ENCODE measurements at regions not wholly inside any gene's neighbourhood (a gene's known extent, or its start where the extent isn't known, plus 50 kb on each side); places are given as distances from the start of the nearest gene placed in this dataset.
"Not testable (repeated sequence)": the region's sequence is repeated elsewhere in the genome, so short reads cannot be mapped to it uniquely, and the experiment has no call there.

- no peak overlapping the region for H3K4me3 Mint-ChIP-seq
- H3K36me3 Mint-ChIP-seq, result no peaks in the 10 kb centered on the region
- no peaks in the 10 kb centered on the region for H3K4me1 Mint-ChIP-seq
- no peaks in the 10 kb centered on the region for H3K27me3 Mint-ChIP-seq
- CTCF ChIA-PET, result no interaction called here
- H3K27ac Mint-ChIP-seq, result no peak overlapping the region
- no peak for DNase-seq
- H3K9me3 Mint-ChIP-seq, result peaks cover 5% of the 10 kb centered on the region
Measured at GRCh38 chr10:64873088-64873487, 1351.9 kb downstream of the REEP3 start.

DNA sequence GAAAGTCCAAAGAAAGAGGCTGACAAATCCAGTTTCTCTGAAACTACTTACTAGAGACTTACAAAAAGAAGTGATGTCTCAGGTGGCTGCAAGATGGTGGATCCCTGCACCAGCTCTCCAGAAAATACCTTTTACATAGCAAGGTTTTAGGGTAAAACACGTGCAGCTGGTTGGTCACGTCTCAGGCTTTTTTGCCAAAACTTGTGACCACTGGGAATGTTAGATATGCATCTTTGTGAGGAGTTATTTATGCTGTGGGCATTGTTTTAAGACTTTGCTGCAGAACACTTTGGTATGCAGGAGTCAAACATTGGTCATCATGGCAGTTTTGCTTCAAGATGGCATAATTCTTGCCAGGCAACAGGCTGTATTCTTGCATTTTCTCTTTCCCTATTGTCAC is 1352.8 kb downstream of the REEP3 start:
- Mint-ChIP-seq H3K27ac (no peak overlapping the region), H3K36me3 (no peaks in the 10 kb centered on the region), H3K9me3 (peaks cover 5% of the 10 kb centered on the region), H3K4me1 (no peaks in the 10 kb centered on the region), H3K4me3 (no peak overlapping the region), H3K27me3 (no peaks in the 10 kb centered on the region)
- CTCF ChIA-PET, result no interaction called here
- DNase-seq, result no peak

DNA sequence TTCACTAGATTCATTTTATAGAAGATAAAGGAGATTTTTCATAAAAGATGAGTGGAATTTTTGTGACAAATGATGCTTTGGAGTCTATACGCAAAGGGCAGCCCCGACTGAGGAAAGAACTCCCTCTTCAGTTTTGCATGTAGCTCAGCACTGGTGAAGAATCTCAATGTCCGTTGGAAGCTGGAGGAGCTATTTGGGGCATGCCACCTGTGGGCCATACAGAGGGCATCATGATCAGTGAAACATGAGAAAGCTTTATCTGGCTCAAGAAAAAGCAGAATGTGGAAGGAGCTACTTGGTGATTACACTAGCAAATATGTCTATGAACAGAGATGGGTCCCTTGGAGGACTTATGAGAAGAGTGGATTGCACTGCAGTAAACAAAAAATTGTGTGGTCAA is 1359.3 kb downstream of the REEP3 start:
- no peak overlapping the region for H3K4me3 Mint-ChIP-seq
- DNase-seq, result no peak
- H3K27me3 Mint-ChIP-seq, result no peaks in the 10 kb centered on the region
- H3K9me3 Mint-ChIP-seq, result peaks cover 12% of the 10 kb centered on the region
- no peaks in the 10 kb centered on the region for H3K36me3 Mint-ChIP-seq
- no peaks in the 10 kb centered on the region for H3K4me1 Mint-ChIP-seq
- CTCF ChIA-PET, result no interaction called here
- no peak overlapping the region for H3K27ac Mint-ChIP-seq

GRCh38 chr10:64881257-64881656 is 1360.1 kb downstream of the REEP3 start:
- no peak for DNase-seq
- Mint-ChIP-seq H3K9me3 (peaks cover 12% of the 10 kb centered on the region), H3K27ac (no peak overlapping the region), H3K36me3 (no peaks in the 10 kb centered on the region), H3K4me3 (no peak overlapping the region), H3K4me1 (no peaks in the 10 kb centered on the region), H3K27me3 (no peaks in the 10 kb centered on the region)
- CTCF ChIA-PET, result no interaction called here

- Mint-ChIP-seq H3K4me3 (no peak overlapping the region), H3K4me1 (no peaks in the 10 kb centered on the region), H3K9me3 (peaks cover 18% of the 10 kb centered on the region), H3K36me3 (no peaks in the 10 kb centered on the region), H3K27ac (no peak overlapping the region), H3K27me3 (no peaks in the 10 kb centered on the region)
- no peak for DNase-seq
- CTCF ChIA-PET, result no interaction called here
Measured at GRCh38 chr10:64896582-64896981, 1375.4 kb downstream of the REEP3 start.

GRCh38 chr10:64906311-64906710 is 1385.1 kb downstream of the REEP3 start:
- H3K4me1 Mint-ChIP-seq, H3K36me3 Mint-ChIP-seq, H3K27ac Mint-ChIP-seq, CTCF ChIA-PET, H3K9me3 Mint-ChIP-seq, DNase-seq, H3K27me3 Mint-ChIP-seq, H3K4me3 Mint-ChIP-seq: not testable (repeated sequence)

GRCh38 chr10:64924306-64924705 is 1403.1 kb downstream of the REEP3 start:
- H3K36me3 Mint-ChIP-seq, H3K27ac Mint-ChIP-seq, H3K27me3 Mint-ChIP-seq, DNase-seq, H3K4me3 Mint-ChIP-seq, H3K4me1 Mint-ChIP-seq, CTCF ChIA-PET: not testable (repeated sequence)
- peaks cover 15% of the 10 kb centered on the region for H3K9me3 Mint-ChIP-seq

GRCh38 chr10:64952042-64952441 is 1430.8 kb downstream of the REEP3 start:
- no peaks in the 10 kb centered on the region for H3K36me3 Mint-ChIP-seq

DNA sequence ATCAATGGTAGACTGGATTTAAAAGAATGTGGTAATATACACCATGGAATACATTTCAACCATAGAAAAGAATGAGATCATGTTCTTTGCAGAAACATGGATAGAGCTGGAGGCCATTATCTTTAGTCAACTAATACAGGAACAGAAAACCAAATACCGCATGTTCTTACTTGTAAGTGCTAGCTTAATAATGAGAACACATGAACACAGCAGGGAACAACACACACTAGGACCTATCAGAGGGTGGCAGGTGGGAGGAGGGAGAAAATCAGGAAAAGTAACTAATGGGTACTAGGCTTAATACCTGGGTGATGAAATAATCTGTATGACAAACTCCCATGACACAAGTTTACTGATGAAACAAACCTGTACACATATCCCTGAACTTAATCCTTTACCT is 1435.2 kb downstream of the REEP3 start:
- Mint-ChIP-seq H3K4me1 (no peaks in the 10 kb centered on the region), H3K27ac (no peak overlapping the region), H3K36me3 (no peaks in the 10 kb centered on the region), H3K27me3 (no peaks in the 10 kb centered on the region), H3K9me3 (peaks cover 16% of the 10 kb centered on the region), H3K4me3 (no peak overlapping the region)
- CTCF ChIA-PET, result no interaction called here
- DNase-seq, result no peak

More at GRCh38 chr10:64952042-64952441, 1430.8 kb downstream of the REEP3 start:
- DNase-seq, result no peak
- CTCF ChIA-PET, result no interaction called here
- H3K9me3 Mint-ChIP-seq, result peaks cover 34% of the 10 kb centered on the region
- no peak overlapping the region for H3K27ac Mint-ChIP-seq
- H3K4me1 Mint-ChIP-seq, result no peaks in the 10 kb centered on the region
- H3K4me3 Mint-ChIP-seq, result no peak overlapping the region
- no peaks in the 10 kb centered on the region for H3K27me3 Mint-ChIP-seq

DNA sequence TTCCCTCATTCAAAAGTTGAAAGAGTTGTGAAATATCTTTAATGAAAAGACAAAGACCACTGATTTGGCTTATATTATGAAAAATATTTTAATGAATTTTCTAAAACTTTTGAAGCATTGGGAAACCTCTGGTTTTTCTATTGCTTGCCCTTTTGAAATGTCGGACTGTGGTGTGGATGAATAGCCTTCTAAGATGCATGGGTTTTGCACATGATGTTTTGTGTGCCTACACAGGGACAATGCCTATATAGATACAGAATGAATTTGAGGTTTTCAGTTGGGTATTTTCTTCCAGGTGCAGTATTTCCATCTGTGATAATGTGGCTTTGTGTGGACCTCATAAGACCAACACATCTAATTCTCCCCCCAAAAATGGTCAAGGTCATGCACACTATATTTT is 1437.9 kb downstream of the REEP3 start:
- no peaks in the 10 kb centered on the region for H3K4me1 Mint-ChIP-seq

DNA sequence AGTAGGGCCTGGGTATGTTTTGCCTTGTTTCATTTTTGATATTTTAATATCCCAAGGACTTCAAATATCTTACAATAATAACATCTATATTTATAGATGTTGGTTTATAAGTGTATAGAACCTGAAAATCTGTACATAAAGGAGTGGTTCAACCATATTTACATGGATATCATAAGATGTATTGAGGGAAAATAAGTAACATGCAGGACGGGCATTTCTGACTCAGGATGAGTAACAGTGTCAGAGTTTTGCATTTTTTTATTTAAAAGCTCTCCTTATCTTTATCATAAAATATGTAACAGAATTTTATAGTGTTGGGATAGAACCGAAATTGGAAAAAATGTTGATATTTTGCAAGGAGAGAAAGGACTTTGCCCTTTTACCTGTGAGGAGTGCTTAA is 1438.7 kb downstream of the REEP3 start:
- no peaks in the 10 kb centered on the region for H3K27me3 Mint-ChIP-seq

More for the DNA sequence above, 1437.9 kb downstream of the REEP3 start:
- no peak for DNase-seq
- Mint-ChIP-seq H3K4me3 (no peak overlapping the region), H3K9me3 (peaks cover 5% of the 10 kb centered on the region), H3K36me3 (no peaks in the 10 kb centered on the region), H3K27ac (no peak overlapping the region), H3K27me3 (no peaks in the 10 kb centered on the region)
- CTCF ChIA-PET, result no interaction called here

DNA sequence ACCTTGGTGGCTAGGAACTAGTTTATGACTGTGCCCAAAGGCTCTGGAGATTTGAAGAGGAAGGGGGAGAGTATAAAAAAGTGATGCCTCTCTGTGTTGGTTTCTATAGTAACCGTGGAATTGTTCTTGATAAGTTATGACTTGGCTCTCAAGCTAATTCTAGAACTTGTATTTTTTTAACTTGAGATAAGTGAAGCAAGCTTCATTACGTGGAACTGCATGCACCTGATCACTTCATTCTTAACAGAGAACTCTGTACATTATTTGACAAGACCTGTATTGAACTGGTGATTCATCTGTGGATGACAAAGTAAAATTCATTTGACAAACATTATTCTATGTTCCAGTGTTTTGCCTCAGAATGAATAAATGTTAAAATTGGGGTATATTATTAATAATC is 1452.2 kb downstream of the REEP3 start:
- Mint-ChIP-seq H3K27me3 (no peaks in the 10 kb centered on the region), H3K9me3 (no peaks in the 10 kb centered on the region), H3K4me3 (no peak overlapping the region), H3K36me3 (no peaks in the 10 kb centered on the region), H3K4me1 (no peaks in the 10 kb centered on the region), H3K27ac (no peak overlapping the region)
- CTCF ChIA-PET, result no interaction called here
- DNase-seq, result no peak

More for the DNA sequence above, 1438.7 kb downstream of the REEP3 start:
- H3K9me3 Mint-ChIP-seq, result peaks cover 6% of the 10 kb centered on the region
- H3K36me3 Mint-ChIP-seq, result no peaks in the 10 kb centered on the region
- H3K27ac Mint-ChIP-seq, result no peak overlapping the region
- no peak overlapping the region for H3K4me3 Mint-ChIP-seq
- no peaks in the 10 kb centered on the region for H3K4me1 Mint-ChIP-seq
- CTCF ChIA-PET, result no interaction called here
- no peak for DNase-seq

GRCh38 chr10:64976150-64976549 is 1454.9 kb downstream of the REEP3 start:
- H3K36me3 Mint-ChIP-seq, result no peaks in the 10 kb centered on the region
- no peaks in the 10 kb centered on the region for H3K4me1 Mint-ChIP-seq
- H3K27ac Mint-ChIP-seq, result no peak overlapping the region
- no peaks in the 10 kb centered on the region for H3K27me3 Mint-ChIP-seq
- CTCF ChIA-PET, result no interaction called here
- H3K9me3 Mint-ChIP-seq, result peaks cover 3% of the 10 kb centered on the region
- no peak overlapping the region for H3K4me3 Mint-ChIP-seq
- DNase-seq, result no peak

- no peak for DNase-seq
- Mint-ChIP-seq H3K27ac (no peak overlapping the region), H3K4me1 (no peaks in the 10 kb centered on the region), H3K9me3 (peaks cover 3% of the 10 kb centered on the region), H3K4me3 (no peak overlapping the region), H3K36me3 (no peaks in the 10 kb centered on the region), H3K27me3 (no peaks in the 10 kb centered on the region)
- CTCF ChIA-PET, result no interaction called here
Measured at GRCh38 chr10:64977915-64978314, 1456.7 kb downstream of the REEP3 start.

DNA sequence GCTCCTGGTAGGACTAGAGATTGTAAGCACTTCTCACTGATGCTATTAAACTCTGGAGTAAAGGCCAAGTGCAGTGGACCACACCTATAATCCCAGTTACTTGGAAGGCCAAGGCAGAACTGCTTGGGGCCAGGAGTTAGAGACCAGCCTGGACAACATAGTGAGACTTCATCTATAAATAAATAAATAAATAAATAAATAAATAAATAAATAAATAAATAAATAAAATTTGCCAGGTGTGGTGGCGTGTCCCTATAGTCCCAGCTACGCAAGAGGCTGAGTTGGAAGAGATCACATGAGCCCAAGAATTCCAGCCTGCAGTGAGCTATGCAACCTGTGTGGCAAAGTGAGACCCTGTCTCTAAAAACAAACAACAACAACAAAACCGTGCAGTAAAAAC is 1475.7 kb downstream of the REEP3 start:
- no peaks in the 10 kb centered on the region for H3K36me3 Mint-ChIP-seq
- H3K4me3 Mint-ChIP-seq, result no peak overlapping the region
- no peak overlapping the region for H3K27ac Mint-ChIP-seq
- CTCF ChIA-PET, result no interaction called here
- H3K27me3 Mint-ChIP-seq, result no peaks in the 10 kb centered on the region
- DNase-seq, result no peak
- no peaks in the 10 kb centered on the region for H3K4me1 Mint-ChIP-seq
- peaks cover 16% of the 10 kb centered on the region for H3K9me3 Mint-ChIP-seq

GRCh38 chr10:65010845-65011244 is 1489.6 kb downstream of the REEP3 start:
- Mint-ChIP-seq H3K27me3 (no peaks in the 10 kb centered on the region), H3K27ac (no peak overlapping the region), H3K4me1 (no peaks in the 10 kb centered on the region), H3K36me3 (no peaks in the 10 kb centered on the region), H3K9me3 (peaks cover 2% of the 10 kb centered on the region), H3K4me3 (no peak overlapping the region)
- DNase-seq, result no peak
- CTCF ChIA-PET, result no interaction called here

Data from activated naive CD4-positive, alpha-beta T cell treated with anti-CD3 and anti-CD28 coated beads, Interleukin-2, amount 10 ng/mL, durations not matched to agents 7 days and 5 days (primary cell).